IMR-90 (cell line): ENCODE measurements at regions not wholly inside any gene's neighbourhood (a gene's known extent, or its start where the extent isn't known, plus 50 kb on each side); places are given as distances from the start of the nearest gene placed in this dataset.

Experiments used
- BHLHE40 ChIP-seq: fragments of 150-350 bp; IDR thresholded peaks from 2 replicates; pipeline ENCODE4 v1.6.1; 2016; ENCODE audit warnings: mild to moderate bottlenecking, low read depth, low read length
- MAFK ChIP-seq: IDR thresholded peaks from 2 replicates; pipeline ENCODE4 v1.6.1; 2012; ENCODE audit warnings: low read depth, low read length, improper control_type of control experiment
- POLR2A ChIP-seq: IDR thresholded peaks from 2 replicates; pipeline ENCODE4 v1.6.1; 2012; ENCODE audit warnings: mild to moderate bottlenecking, low read depth, low read length
- RFX5 ChIP-seq: IDR thresholded peaks from 2 replicates; pipeline ENCODE4 v1.8.0; 2012; ENCODE audit warnings: low read depth, mild to moderate bottlenecking, low read length, moderate library complexity
- SMC3 ChIP-seq: fragments of 150-350 bp; IDR thresholded peaks from 2 replicates; pipeline ENCODE4 v1.6.1; 2016; ENCODE audit warnings: low read depth, mild to moderate bottlenecking, antibody characterized with exemption, low read length, moderate library complexity
- TF ChIP-seq, protein P1 (sequence below): conservative IDR thresholded peaks from 2 replicates; pipeline ENCODE4 v1.5.1; 2012; ENCODE audit warnings: mild to moderate bottlenecking, low read depth, low read length, improper control_type of control experiment
- TF ChIP-seq, protein P2 (sequence below): fragments of 150-350 bp; IDR thresholded peaks from 2 replicates; pipeline ENCODE4 v1.6.1; 2017; ENCODE audit warnings: mild to moderate bottlenecking, antibody characterized with exemption, low read length, low read depth

DNA sequence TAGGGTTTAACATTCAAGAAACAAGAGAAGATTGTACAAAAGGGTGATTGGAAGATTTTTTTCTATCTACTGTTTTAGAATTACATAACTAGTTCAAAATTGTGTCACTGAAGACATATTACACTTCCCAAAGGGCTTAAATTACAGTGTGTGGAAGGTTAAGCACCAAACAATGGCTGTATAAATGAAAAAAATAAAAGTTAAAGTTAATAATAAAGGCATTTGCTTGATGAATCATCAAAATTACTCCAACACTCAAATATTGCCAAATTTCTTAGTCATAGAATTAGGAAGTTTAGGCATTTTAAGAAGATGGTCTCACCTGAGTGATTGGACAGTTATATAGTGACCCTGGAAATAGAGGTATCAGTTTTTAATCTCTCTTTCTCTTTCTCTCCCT lies 227.6 kb upstream of the CARD18 start:
- TF ChIP-seq RFX5 (no peak), POLR2A (no peak), SMC3 (no peak), BHLHE40 (no peak), MAFK (no peak)
- TF ChIP-seq, protein P1, sequence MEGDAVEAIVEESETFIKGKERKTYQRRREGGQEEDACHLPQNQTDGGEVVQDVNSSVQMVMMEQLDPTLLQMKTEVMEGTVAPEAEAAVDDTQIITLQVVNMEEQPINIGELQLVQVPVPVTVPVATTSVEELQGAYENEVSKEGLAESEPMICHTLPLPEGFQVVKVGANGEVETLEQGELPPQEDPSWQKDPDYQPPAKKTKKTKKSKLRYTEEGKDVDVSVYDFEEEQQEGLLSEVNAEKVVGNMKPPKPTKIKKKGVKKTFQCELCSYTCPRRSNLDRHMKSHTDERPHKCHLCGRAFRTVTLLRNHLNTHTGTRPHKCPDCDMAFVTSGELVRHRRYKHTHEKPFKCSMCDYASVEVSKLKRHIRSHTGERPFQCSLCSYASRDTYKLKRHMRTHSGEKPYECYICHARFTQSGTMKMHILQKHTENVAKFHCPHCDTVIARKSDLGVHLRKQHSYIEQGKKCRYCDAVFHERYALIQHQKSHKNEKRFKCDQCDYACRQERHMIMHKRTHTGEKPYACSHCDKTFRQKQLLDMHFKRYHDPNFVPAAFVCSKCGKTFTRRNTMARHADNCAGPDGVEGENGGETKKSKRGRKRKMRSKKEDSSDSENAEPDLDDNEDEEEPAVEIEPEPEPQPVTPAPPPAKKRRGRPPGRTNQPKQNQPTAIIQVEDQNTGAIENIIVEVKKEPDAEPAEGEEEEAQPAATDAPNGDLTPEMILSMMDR = no peak
- TF ChIP-seq, protein P2, sequence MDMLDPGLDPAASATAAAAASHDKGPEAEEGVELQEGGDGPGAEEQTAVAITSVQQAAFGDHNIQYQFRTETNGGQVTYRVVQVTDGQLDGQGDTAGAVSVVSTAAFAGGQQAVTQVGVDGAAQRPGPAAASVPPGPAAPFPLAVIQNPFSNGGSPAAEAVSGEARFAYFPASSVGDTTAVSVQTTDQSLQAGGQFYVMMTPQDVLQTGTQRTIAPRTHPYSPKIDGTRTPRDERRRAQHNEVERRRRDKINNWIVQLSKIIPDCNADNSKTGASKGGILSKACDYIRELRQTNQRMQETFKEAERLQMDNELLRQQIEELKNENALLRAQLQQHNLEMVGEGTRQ = no peak
